GM18868 (cell line): ENCODE measurements at regions not wholly inside any gene's neighbourhood (a gene's known extent, or its start where the extent isn't known, plus 50 kb on each side); places are given as distances from the start of the nearest gene placed in this dataset.
A peak's percentile ranks its signal among the peaks of the same experiment; 100 is the strongest.

Experiments
- ATAC-seq: cut with Tn5 transposase; IDR thresholded peaks from one replicate; pipeline ENCODE4 v1.9.1; 2021; ENCODE audit warnings: mild to moderate bottlenecking, moderate library complexity; ENCODE audit not compliant: unreplicated experiment

DNA sequence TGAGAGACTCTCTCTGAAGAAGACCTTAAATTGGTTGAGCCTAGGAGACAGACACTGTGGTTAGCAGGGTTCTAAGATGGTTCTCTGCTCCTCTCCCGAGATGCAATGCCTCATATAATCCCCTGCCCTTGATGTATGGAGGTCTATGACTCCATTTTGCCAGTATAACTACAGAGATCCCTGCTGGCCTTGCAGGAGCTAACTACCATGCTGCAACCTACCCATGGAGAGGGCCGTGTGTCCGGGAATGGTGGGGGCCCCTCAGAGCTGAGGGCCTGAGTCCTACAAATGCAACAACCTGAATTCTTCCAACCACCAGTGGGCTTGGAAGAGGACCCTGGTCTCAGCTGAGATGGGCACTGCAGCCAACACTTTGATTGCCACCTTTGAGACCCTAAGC, 388.0 kb downstream of the SETD4 start:
- ATAC-seq: no peak

DNA sequence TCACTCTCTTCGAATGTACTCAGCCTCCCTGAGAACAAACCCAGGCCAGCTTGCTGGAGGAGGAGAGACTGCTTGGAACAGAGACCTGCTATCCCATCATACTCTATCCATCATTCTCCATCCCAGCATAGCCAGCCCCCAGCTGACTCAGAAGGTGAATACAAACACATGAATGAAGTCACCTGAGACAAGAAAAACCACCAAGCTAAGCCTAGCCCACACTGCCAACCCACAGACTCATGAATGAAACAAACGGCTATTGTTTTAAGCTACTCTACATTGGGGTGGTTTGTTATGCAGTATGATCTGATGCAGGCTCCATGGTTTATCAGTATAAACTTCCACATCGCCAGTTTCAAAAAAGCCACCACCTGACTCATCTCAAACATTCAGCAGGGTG, 395.6 kb downstream of the SETD4 start:
- peak; percentile 69 for ATAC-seq

DNA sequence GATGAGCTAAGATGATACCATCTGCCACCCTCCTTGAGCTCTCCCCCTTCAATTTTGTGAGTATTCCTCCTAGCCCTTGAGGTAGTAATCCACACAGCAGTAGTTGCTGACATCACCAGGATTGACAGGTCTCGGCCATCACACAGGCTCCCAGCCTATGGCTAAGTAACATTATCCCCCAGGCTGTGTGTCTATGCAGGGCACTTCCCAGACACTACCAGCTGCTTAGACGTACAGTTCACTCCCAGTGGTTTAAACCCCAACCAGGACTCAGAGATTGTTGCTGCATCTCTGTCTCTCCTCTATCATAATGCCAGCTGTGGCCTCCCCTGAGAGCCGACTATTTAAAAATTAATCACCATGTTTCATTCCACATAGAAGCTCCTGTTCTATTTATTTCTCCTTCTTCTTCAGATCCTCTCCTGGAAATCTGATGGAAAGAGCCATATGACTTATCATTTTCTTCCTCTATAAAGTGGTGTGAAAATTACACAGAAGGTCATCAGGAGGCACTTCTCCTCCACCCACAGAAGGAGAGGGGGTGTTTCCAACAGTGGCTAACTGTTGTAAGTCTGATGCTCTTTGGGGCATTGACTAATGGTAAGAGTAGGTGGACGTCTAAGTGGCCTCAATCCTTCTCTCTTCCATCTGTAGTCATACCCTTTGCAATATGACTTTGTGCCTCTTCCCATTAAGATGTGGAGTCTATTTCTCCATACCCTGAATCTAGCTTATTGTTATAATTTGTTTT, 396.3 kb downstream of the SETD4 start:
- ATAC-seq: no peak

DNA sequence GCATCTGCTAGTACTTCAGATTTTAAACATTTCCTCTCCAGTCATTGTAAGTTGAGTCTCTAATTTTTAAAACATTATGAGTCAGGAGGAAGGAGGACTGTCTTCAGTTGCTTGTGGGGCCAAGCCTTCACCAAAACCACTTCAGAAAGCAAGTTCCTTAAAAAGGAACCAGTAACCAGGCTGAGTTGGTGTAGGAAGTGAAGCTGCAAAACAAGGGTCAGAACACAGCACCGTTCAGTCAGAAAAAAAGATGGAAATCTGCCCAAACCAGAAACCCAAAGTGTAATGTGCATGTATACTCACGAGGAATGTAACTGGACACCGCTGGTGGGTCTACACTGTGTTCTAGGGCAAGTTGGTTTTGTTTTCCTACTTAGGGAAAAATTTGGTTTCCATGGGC, 402.1 kb downstream of the SETD4 start:
- no peak for ATAC-seq

DNA sequence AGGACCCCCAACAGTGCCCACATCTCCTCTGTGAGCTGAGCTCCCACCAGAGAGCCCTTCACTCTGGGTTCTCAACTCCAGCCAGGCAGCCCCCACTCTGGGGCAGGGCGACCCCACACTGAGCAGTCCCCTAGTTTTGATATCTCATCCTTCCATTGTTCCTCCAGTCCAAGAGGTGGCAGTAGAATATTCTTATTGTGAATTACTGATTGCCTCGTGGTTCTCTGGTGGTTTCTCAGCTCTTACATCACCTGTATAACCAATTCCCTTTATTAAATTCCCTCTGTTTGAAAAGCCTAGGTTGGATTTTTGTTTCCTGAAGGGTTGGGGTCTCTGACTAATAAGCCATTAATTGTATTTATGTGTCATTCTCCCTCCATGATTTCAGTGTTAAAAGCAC, 407.5 kb downstream of the SETD4 start:
- no peak for ATAC-seq

- ATAC-seq: no peak
Observed at GRCh38 chr21:35652196-35652595, 408.1 kb downstream of the SETD4 start.

DNA sequence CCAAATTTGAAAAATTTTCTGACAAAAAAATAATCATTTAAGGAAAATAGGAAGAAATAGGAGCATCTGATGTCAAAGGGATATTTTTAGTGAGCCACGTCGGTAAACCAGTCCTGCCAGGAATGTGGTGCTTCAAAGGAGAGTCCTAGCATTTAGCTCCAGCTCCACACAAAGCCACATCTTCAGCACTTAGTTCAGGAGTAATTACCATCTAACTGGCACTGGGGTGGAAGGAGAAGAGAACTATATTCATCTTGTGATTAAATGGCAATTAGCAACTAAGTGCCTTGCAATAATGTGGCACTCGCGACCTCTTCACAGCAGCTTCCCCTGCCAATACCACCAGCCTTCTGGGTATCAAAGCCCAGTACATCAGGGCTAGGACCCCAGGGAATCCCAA, 409.1 kb downstream of the SETD4 start:
- no peak for ATAC-seq

DNA sequence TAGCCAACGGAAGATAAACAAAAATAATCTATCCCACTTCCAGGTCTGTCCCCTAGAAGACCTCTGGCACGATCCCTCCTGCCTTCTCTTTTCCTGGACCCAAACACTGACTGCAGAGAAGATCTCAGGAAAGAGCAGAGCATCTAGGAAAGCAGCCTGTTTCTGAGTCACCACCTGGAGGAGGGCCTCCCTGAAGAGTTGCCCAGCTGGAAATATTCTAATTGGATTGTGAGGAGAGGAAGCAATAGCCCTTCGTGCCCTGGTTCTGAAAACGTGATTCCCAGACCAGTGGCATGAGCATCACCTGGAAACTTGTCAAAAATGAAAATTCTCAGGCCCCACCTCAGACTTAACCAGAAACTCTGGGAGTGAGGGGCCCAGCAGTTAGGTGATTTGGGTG, 411.1 kb downstream of the SETD4 start:
- no peak for ATAC-seq

DNA sequence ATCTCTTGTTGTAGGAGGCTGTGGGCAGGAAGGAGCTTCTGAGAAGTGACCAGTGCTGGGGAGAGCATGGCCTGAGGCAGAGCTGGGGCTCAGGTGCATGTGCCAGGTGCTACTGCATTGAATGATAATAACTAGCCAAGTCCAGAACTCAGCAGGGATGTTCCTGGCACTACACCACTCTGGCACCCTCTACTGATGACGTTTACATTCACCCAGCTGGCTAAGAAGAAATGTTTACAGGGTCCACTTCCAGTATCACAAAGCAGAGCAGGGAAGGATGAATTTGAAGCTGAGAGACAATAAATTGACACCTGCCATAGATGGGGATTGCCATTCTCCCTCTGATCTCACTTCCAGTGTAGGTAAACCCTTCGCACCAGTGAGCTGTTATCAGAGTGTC, 411.8 kb downstream of the SETD4 start:
- no peak for ATAC-seq

DNA sequence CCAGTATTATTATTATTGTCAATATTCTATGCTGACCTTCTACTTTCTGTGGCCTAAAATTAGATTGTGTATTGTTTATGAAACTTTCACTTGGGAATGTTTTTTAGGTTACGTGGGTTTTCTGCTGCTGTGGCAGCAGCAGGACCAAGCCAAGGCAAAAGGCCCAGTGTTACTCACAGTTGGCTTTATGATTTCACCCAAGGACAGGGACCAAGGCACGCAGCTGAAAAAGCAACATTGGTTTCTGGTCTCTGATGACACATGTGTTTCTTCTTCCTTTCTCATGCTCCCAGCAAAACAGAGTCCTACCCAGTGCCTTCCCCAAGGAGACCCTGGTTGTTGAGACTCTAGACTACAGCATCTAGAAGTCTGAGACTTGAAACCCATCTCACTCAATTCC, 413.7 kb downstream of the SETD4 start:
- no peak for ATAC-seq

DNA sequence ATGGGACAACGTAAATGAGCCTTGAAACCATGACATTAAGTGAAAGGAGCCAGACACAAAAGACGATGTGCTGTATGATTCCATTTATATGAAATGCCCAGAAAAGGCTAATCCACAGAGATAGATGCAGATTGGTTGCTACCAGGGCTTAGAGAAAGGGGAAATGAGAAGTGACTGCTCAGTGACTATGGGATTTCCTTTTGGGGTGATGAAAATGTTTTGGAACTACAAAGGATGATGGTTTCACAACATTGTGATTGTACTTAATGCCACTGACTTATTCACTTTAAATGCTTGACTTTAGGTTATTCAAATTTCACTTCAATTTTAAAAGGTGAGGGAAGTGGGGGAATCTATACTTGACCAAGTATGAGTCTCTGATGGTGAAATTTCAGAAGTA, 414.3 kb downstream of the SETD4 start:
- no peak for ATAC-seq

DNA sequence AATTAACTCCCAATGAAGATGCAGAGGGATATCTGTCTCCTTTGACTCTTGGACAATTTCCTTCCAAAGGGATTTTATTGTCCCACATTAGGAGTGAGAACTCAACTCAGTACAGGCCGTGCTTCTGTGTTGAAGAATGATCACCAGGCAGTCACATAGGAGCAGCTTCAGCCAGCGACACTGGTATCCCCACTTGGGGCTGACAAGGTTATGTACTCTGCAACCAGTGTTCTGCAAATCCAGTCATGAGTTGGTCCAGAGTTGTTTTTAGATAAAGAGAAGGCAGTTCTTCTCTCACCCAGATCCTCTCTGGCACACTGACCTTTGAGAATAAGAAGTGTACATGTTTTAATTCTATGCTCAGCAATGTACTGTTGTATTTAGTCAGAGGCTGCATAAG, 415.8 kb downstream of the SETD4 start:
- ATAC-seq: no peak

DNA sequence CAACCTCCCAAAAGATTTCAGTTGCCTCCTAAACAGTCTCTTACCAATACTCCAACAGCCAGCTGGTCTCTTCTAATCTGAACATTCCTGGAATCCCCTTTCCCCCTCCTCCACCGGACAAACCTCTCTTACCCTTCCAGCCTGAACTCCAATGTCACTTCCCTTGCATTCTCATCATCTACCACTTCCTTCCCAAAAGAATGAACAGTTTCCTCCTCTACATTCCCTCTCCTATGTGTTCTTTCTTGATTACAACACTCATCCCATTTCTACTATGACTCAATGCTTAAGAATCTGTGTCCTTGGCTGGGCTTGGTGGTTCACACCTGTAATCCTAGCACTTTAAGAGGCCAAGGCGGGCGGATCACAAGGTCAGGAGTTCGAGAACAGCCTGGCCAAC, 417.1 kb downstream of the SETD4 start:
- ATAC-seq: no peak

GRCh38 chr21:35641271-35642016, 418.9 kb downstream of the SETD4 start:
- ATAC-seq: no peak

DNA sequence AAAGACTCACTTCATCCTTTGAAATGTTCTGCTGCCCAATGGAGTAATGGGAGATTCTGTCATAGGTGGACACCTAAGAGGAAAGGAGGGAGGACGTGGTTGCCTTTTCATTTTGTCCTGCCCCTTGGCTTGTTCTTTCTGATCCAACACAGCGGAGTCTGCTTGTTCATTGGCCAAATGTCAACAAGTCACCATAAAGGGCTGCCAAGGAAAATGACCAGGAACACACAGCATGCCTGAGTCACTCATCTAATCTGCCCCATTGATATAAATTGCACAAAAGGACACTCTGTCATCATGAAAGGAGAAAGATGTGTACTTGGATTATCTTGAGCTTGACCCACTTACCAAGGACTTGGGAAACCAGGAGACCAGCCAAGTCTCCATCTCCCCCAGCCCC, 422.9 kb downstream of the SETD4 start:
- no peak for ATAC-seq

GRCh38 chr21:35635994-35636393, 424.3 kb downstream of the SETD4 start:
- ATAC-seq: no peak

- ATAC-seq: no peak
Observed at GRCh38 chr21:35635261-35635660, 425.1 kb downstream of the SETD4 start.

DNA sequence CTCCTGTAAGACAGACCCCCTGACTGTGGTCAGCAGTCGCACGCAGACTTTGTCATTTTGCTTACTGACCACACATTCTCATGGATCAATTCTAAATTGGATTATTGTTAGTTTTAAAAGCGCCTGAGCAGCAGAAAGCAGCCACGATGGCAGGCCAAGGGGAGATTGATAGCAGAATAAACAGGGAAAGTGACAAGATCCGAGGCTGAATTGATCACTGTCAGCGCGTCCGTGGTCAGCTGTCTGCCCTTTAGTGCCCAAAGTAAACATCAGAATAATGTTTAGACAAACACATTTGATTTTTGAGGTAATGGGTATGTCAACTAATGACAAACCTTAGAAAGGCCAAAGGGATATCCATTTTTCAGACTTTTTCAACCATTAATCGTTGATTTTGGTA, 426.8 kb downstream of the SETD4 start:
- ATAC-seq: no peak

- ATAC-seq: no peak
Observed at GRCh38 chr21:35632711-35633110, 427.6 kb downstream of the SETD4 start.

DNA sequence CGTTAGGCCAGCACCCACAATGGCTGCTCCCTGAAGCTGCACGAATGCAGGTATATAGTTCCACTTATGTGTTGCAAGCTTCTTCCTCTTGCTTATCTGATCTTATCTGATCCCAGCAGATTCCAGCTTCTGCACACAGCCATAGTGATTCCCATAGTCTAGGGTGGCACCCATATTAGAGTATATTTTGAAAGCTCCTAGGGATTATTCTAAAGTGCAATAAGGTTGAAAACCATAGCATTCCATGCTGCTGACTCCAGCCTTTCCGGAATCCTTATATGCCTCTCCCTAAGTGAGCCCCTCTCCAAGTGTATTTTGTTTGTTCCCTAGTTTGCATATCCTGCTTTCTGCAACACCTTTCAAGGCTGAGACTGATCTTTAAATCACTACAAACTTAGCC, 432.0 kb downstream of the SETD4 start:
- ATAC-seq: no peak

- ATAC-seq: no peak
Observed at GRCh38 chr21:35627462-35627861, 432.9 kb downstream of the SETD4 start.

- ATAC-seq: no peak
Observed at GRCh38 chr21:35625576-35625975, 434.8 kb downstream of the SETD4 start.

- no peak for ATAC-seq
Observed at GRCh38 chr21:35624901-35625300, 435.4 kb downstream of the SETD4 start.
